K562 (cell line): ENCODE measurements at regions not wholly inside any gene's neighbourhood (a gene's known extent, or its start where the extent isn't known, plus 50 kb on each side); places are given as distances from the start of the nearest gene placed in this dataset.

Experiments used
- ATAC-seq: fragments of 200-7000 bp; cut with Tn5 transposase; 3 replicates; pipeline ENCODE4 v1.9.1; 2020; ENCODE audit warnings: moderate library complexity
- BruUV-seq: library from RNA; stranded (reverse); fragments of 400-500 nt; replicated peaks from 2 replicates; lab custom pipeline; 2021; lab: Mats Ljungman, UMichigan
- CTCF ChIA-PET: fragments of 300-600 bp; formaldehyde crosslinking; extraction: SDS; loops from one replicate; lab custom pipeline; 2021; ENCODE audit warnings: low intra/inter-chr PET ratio; lab: Yijun Ruan, JAX
- POLR2A ChIA-PET: fragments of 300-600, 350-650 bp; sonication (Branson Sonifier 250); formaldehyde crosslinking; extraction: SDS; loops from one replicate; lab custom pipeline; 2021; ENCODE audit warnings: antibody characterized with exemption, inconsistent platforms; lab: Yijun Ruan, JAX
- DNase-seq, 4 experiments: peaks; one replicate each; pipeline versions ENCODE4 v3.0.0 to v3.0.0-alpha.2; 2011 to 2018; ENCODE audit warnings: low spot score in 3 of 4, mixed read lengths in 3 of 4; ENCODE audit errors: extremely low read depth in 1 of 4
- FAIRE-seq: peaks from 2 replicates; lab custom pipeline; 2011; peaks lifted over from hg19 to GRCh38; lab: Jason Lieb, UNC
- H2AFZ ChIP-seq: 2 replicates; pipeline ENCODE4 v1.6.0; 2011; ENCODE audit warnings: low read depth, low read length, control low read depth, inconsistent platforms
- H3K27ac ChIP-seq: fragments of 200-600 bp; 3 replicates; pipeline ENCODE4 v1.8.0; 2011; ENCODE audit warnings: low read depth, mild to moderate bottlenecking, control low read depth, inconsistent platforms, low read length, moderate library complexity, mixed read lengths; ENCODE audit errors: extremely low read depth
- H3K27me3 ChIP-seq, 2 experiments: fragments of 300-600 bp in 1 of 2; 2 replicates in 1 of 2; 3 replicates in 1 of 2; pipeline versions ENCODE4 v1.6.0 to v1.8.0; 2011; ENCODE audit warnings: inconsistent platforms in 2 of 2, low read length in 2 of 2, mild to moderate bottlenecking in 1 of 2, mixed read lengths in 1 of 2, moderate library complexity in 1 of 2; ENCODE audit not compliant: control insufficient read depth in 2 of 2, insufficient read depth in 2 of 2
- H3K36me3 ChIP-seq: fragments of 300-600 bp; 3 replicates; pipeline ENCODE4 v1.8.0; 2011; ENCODE audit warnings: mild to moderate bottlenecking, low read length, inconsistent platforms; ENCODE audit not compliant: control insufficient read depth, insufficient read depth
- H3K4me1 ChIP-seq, 2 experiments: fragments of 200-600 bp in 1 of 2; replicated peaks in 1 of 2; 2 replicates in 1 of 2; 3 replicates in 1 of 2; pipeline versions ENCODE4 v1.5.1 to v1.8.0; 2011; ENCODE audit warnings: inconsistent platforms in 2 of 2, low read length in 2 of 2, mild to moderate bottlenecking in 1 of 2, mixed read lengths in 1 of 2, moderate library complexity in 1 of 2; ENCODE audit not compliant: control insufficient read depth in 2 of 2, insufficient read depth in 2 of 2
- H3K4me2 ChIP-seq: 2 replicates; pipeline ENCODE4 v1.6.1; 2011; ENCODE audit warnings: low read length, control low read depth, inconsistent platforms, mixed read lengths; ENCODE audit not compliant: insufficient read depth
- H3K4me3 ChIP-seq: fragments of 200-600 bp; sonication (generic), shearing (Covaris generic); 2 replicates; pipeline ENCODE4 v1.5.1; 2016; ENCODE audit warnings: control low read depth, inconsistent platforms
- H3K79me2 ChIP-seq: fragments of 200-600 bp; 3 replicates; pipeline ENCODE4 v1.8.0; 2011; ENCODE audit warnings: low read length, inconsistent platforms; ENCODE audit not compliant: control insufficient read depth, insufficient read depth
- H3K9ac ChIP-seq, 2 experiments: 2 replicates each; pipeline versions ENCODE4 v1.6.0 to v1.6.1; 2011; ENCODE audit warnings: low read depth in 2 of 2, low read length in 2 of 2, control low read depth in 1 of 2, inconsistent platforms in 1 of 2, mild to moderate bottlenecking in 1 of 2, mixed read lengths in 1 of 2; ENCODE audit not compliant: insufficient read depth in 1 of 2
- H3K9me1 ChIP-seq: one replicate; pipeline ENCODE4 v1.6.0; 2011; ENCODE audit warnings: inconsistent platforms, mild to moderate bottlenecking, low read length, moderate library complexity; ENCODE audit not compliant: control insufficient read depth, insufficient read depth
- H3K9me3 ChIP-seq: replicated peaks from 2 replicates; pipeline ENCODE4 v1.5.1; 2011; ENCODE audit warnings: low read depth, low read length, inconsistent platforms; ENCODE audit not compliant: control insufficient read depth, insufficient read depth
- H4K20me1 ChIP-seq: replicated peaks from 2 replicates; pipeline ENCODE4 v1.6.1; 2011; ENCODE audit warnings: low read length, inconsistent platforms, mixed read lengths; ENCODE audit not compliant: control insufficient read depth, insufficient read depth
- JUND ChIP-seq, 2 experiments: IDR thresholded peaks; 2 replicates in 1 of 2; 3 replicates in 1 of 2; pipeline ENCODE4 v1.6.1; 2011; ENCODE audit warnings: borderline replicate concordance in 2 of 2, low read depth in 2 of 2, low read length in 2 of 2, improper control_type of control experiment in 1 of 2, missing biosample characterization in 1 of 2, missing genetic modification characterization in 1 of 2, missing genetic modification reagents in 1 of 2
- ZBTB1 ChIP-seq: sonication (generic); formaldehyde crosslinking; IDR thresholded peaks from 2 replicates; pipeline ENCODE4 v1.8.1; 2023; ENCODE audit warnings: missing genetic modification reagents, low read depth, mild to moderate bottlenecking, borderline replicate concordance
- ZNF143 ChIP-seq: sonication (generic); formaldehyde crosslinking; IDR thresholded peaks from 2 replicates; pipeline ENCODE4 v1.9.0; 2022; ENCODE audit warnings: mild to moderate bottlenecking, missing genetic modification reagents
- ZNF324 ChIP-seq: fragments of 250-450 bp; sonication (Bioruptor Pico); IDR thresholded peaks from 2 replicates; pipeline ENCODE4 v1.4.0; 2020; ENCODE audit warnings: mild to moderate bottlenecking
- WGBS: fragments of 100-300 bp; shearing (Covaris generic); methylation state at CpG from one replicate; pipeline ENCODE4 v1.1.6; 2016; ENCODE audit warnings: low coverage, mixed read lengths; ENCODE audit not compliant: insufficient coverage; ENCODE audit errors: missing lambda C conversion rate; 5-methylcytosine and 5-hydroxymethylcytosine counted together
- in situ Hi-C: fragments of 300-500 bp; cut with MboI; formaldehyde crosslinking; loops from 4 replicates; pipeline ENCODE4 v1.15.0; 2018; ENCODE audit warnings: inconsistent platforms, mixed read lengths
- intact Hi-C: fragments of 100-400 bp; cut with micrococcal nuclease; formaldehyde crosslinking; loops from 2 replicates; pipeline ENCODE4 v1.14.2; 2022
- TF ChIP-seq, protein P1 (sequence below): fragments of 450-650 bp; IDR thresholded peaks from 2 replicates; pipeline ENCODE4 v1.6.1; 2016; ENCODE audit warnings: mild to moderate bottlenecking, moderate library complexity

DNA sequence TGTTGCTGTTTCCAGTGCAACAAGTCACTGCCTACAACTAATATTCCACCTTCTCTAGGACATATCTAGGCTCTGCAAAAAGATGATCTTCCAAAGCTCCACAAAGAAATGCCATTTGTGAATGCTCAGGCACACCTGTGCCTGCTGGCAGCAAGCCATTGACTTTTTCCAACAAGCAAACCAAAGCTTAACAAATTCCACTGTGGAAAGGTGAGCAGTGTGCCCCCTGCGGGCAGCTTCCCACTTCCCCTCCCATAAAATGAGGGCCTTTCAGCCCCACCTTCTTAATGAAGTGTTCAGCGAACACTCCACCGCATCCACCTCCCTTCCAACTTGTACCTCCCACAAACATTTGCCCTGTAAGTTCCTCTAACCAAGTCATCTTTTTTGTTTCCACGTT is 157.5 kb upstream of the SLC24A5 start:
- Histone ChIP-seq H3K4me1 (no peaks in the 10 kb centered on the region), H3K4me2 (no peak overlapping the region), H3K27me3 (no peaks in the 10 kb centered on the region), H2AFZ (no peak overlapping the region), H3K36me3 (no peaks in the 10 kb centered on the region), H3K79me2 (no peaks in the 10 kb centered on the region), H3K4me3 (no peak overlapping the region), H4K20me1 (no peaks in the 10 kb centered on the region), H3K9me1 (no peaks in the 10 kb centered on the region), H3K27ac (no peak overlapping the region), H3K9me3 (0 out of 2 replicates have a peak, but pooled peaks cover 1% of the 10 kb centered on the region), H3K9ac (no peak overlapping the region)
- WGBS, result 4% methylated on average over 4 of the region's 4 CpGs
- intact Hi-C loops, result no loop called here
- no peak for TF ChIP-seq ZBTB1
- no peak for TF ChIP-seq JUND (IDR thresholded peaks at IDR 0.05; ENCODE audit: borderline replicate concordance, low read depth, low read length)
- TF ChIP-seq JUND (tag; IDR thresholded peaks at IDR 0.05; ENCODE audit: borderline replicate concordance, low read depth, low read length), result no peak
- no TSS peak for BruUV-seq
- FAIRE-seq (no peak), ATAC-seq (no peak), DNase-seq (no peak)
- ChIA-PET POLR2A (no interaction called here), CTCF (no interaction called here)
- in situ Hi-C loops, result no loop called here

DNA sequence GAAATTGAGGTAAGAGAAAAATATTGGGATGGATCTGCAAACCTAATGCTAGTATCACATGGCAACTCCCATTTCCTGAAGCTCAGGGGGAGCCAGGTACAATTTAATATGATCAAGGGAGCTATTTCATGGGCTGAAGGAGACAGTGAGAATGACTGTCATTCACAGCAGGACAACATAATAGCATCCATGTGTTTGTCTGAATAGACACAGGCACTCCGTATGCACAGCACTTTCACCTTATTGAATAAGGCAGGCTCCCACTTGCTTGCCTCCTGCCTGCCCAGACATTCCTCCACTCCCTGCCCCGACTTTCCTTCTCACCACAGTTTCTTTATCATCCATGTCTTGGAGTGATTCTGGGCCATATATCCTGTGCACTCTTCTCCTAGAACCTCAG is 156.6 kb upstream of the SLC24A5 start:
- in situ Hi-C loops (no loop called here), intact Hi-C loops (no loop called here)
- ATAC-seq, result no peak
- H3K9me3 ChIP-seq, result 0 out of 2 replicates have a peak, but pooled peaks cover 1% of the 10 kb centered on the region
- H4K20me1 ChIP-seq, result no peaks in the 10 kb centered on the region
- no peak for DNase-seq
- H3K9me1 ChIP-seq, result no peaks in the 10 kb centered on the region
- CTCF ChIA-PET, result no interaction called here
- H3K79me2 ChIP-seq, result no peaks in the 10 kb centered on the region
- FAIRE-seq, result no peak
- H3K27me3 ChIP-seq, result no peaks in the 10 kb centered on the region
- no peak overlapping the region for H3K4me3 ChIP-seq
- no peaks in the 10 kb centered on the region for H3K36me3 ChIP-seq
- H3K4me1 ChIP-seq, result no peaks in the 10 kb centered on the region
- POLR2A ChIA-PET, result no interaction called here
- BruUV-seq, result no TSS peak
- H3K4me2 ChIP-seq, result no peak overlapping the region
- no peak overlapping the region for H3K27ac ChIP-seq
- WGBS, result 0% methylated on average over 2 of the region's 2 CpGs
- no peak overlapping the region for H2AFZ ChIP-seq
- no peak overlapping the region for H3K9ac ChIP-seq
- TF ChIP-seq ZNF324 (CRISPR knock-in tag) (no peak), ZNF143 (no peak)
- TF ChIP-seq, protein P1, sequence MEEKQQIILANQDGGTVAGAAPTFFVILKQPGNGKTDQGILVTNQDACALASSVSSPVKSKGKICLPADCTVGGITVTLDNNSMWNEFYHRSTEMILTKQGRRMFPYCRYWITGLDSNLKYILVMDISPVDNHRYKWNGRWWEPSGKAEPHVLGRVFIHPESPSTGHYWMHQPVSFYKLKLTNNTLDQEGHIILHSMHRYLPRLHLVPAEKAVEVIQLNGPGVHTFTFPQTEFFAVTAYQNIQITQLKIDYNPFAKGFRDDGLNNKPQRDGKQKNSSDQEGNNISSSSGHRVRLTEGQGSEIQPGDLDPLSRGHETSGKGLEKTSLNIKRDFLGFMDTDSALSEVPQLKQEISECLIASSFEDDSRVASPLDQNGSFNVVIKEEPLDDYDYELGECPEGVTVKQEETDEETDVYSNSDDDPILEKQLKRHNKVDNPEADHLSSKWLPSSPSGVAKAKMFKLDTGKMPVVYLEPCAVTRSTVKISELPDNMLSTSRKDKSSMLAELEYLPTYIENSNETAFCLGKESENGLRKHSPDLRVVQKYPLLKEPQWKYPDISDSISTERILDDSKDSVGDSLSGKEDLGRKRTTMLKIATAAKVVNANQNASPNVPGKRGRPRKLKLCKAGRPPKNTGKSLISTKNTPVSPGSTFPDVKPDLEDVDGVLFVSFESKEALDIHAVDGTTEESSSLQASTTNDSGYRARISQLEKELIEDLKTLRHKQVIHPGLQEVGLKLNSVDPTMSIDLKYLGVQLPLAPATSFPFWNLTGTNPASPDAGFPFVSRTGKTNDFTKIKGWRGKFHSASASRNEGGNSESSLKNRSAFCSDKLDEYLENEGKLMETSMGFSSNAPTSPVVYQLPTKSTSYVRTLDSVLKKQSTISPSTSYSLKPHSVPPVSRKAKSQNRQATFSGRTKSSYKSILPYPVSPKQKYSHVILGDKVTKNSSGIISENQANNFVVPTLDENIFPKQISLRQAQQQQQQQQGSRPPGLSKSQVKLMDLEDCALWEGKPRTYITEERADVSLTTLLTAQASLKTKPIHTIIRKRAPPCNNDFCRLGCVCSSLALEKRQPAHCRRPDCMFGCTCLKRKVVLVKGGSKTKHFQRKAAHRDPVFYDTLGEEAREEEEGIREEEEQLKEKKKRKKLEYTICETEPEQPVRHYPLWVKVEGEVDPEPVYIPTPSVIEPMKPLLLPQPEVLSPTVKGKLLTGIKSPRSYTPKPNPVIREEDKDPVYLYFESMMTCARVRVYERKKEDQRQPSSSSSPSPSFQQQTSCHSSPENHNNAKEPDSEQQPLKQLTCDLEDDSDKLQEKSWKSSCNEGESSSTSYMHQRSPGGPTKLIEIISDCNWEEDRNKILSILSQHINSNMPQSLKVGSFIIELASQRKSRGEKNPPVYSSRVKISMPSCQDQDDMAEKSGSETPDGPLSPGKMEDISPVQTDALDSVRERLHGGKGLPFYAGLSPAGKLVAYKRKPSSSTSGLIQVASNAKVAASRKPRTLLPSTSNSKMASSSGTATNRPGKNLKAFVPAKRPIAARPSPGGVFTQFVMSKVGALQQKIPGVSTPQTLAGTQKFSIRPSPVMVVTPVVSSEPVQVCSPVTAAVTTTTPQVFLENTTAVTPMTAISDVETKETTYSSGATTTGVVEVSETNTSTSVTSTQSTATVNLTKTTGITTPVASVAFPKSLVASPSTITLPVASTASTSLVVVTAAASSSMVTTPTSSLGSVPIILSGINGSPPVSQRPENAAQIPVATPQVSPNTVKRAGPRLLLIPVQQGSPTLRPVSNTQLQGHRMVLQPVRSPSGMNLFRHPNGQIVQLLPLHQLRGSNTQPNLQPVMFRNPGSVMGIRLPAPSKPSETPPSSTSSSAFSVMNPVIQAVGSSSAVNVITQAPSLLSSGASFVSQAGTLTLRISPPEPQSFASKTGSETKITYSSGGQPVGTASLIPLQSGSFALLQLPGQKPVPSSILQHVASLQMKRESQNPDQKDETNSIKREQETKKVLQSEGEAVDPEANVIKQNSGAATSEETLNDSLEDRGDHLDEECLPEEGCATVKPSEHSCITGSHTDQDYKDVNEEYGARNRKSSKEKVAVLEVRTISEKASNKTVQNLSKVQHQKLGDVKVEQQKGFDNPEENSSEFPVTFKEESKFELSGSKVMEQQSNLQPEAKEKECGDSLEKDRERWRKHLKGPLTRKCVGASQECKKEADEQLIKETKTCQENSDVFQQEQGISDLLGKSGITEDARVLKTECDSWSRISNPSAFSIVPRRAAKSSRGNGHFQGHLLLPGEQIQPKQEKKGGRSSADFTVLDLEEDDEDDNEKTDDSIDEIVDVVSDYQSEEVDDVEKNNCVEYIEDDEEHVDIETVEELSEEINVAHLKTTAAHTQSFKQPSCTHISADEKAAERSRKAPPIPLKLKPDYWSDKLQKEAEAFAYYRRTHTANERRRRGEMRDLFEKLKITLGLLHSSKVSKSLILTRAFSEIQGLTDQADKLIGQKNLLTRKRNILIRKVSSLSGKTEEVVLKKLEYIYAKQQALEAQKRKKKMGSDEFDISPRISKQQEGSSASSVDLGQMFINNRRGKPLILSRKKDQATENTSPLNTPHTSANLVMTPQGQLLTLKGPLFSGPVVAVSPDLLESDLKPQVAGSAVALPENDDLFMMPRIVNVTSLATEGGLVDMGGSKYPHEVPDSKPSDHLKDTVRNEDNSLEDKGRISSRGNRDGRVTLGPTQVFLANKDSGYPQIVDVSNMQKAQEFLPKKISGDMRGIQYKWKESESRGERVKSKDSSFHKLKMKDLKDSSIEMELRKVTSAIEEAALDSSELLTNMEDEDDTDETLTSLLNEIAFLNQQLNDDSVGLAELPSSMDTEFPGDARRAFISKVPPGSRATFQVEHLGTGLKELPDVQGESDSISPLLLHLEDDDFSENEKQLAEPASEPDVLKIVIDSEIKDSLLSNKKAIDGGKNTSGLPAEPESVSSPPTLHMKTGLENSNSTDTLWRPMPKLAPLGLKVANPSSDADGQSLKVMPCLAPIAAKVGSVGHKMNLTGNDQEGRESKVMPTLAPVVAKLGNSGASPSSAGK, result no peak
